Fibroblast of skin of left biceps (primary cell): ENCODE measurements at regions not wholly inside any gene's neighbourhood (a gene's known extent, or its start where the extent isn't known, plus 50 kb on each side); places are given as distances from the start of the nearest gene placed in this dataset.
"Not testable (repeated sequence)": the region's sequence is repeated elsewhere in the genome, so short reads cannot be mapped to it uniquely, and the experiment has no call there.

ENCODE experiments used
- DNase-seq, 2 experiments: peaks; one replicate each; pipeline ENCODE4 v3.0.0-alpha.2; 2013; ENCODE audit warnings: low read depth in 2 of 2

- not testable (repeated sequence) for DNase-seq
Measured at GRCh38 chr1:146326863-146327262, 98.0 kb upstream of the NOTCH2NLA start.

GRCh38 chr1:146324463-146324862 lies 95.6 kb upstream of the NOTCH2NLA start:
- DNase-seq: not testable (repeated sequence)

- not testable (repeated sequence) for DNase-seq
Measured at GRCh38 chr1:146323302-146323701, 94.5 kb upstream of the NOTCH2NLA start.

- DNase-seq: not testable (repeated sequence)
Measured at GRCh38 chr1:146322893-146323292, 94.1 kb upstream of the NOTCH2NLA start.

- not testable (repeated sequence) for DNase-seq
Measured at GRCh38 chr1:146318715-146319114, 89.9 kb upstream of the NOTCH2NLA start.

GRCh38 chr1:146317785-146318184 lies 89.0 kb upstream of the NOTCH2NLA start:
- DNase-seq: not testable (repeated sequence)

GRCh38 chr1:146314449-146315246 lies 85.8 kb upstream of the NOTCH2NLA start:
- not testable (repeated sequence) for DNase-seq

- not testable (repeated sequence) for DNase-seq
Measured at GRCh38 chr1:146310579-146310978, 81.8 kb upstream of the NOTCH2NLA start.

GRCh38 chr1:146309427-146309826 lies 80.6 kb upstream of the NOTCH2NLA start:
- DNase-seq: not testable (repeated sequence)

GRCh38 chr1:146308892-146309291 lies 80.1 kb upstream of the NOTCH2NLA start:
- not testable (repeated sequence) for DNase-seq

- DNase-seq: not testable (repeated sequence)
Measured at GRCh38 chr1:146308152-146308551, 79.3 kb upstream of the NOTCH2NLA start.

- not testable (repeated sequence) for DNase-seq
Measured at GRCh38 chr1:146307632-146308031, 78.8 kb upstream of the NOTCH2NLA start.

- DNase-seq: not testable (repeated sequence)
Measured at GRCh38 chr1:146306651-146307050, 77.8 kb upstream of the NOTCH2NLA start.

GRCh38 chr1:146305442-146305841 lies 76.6 kb upstream of the NOTCH2NLA start:
- DNase-seq: not testable (repeated sequence)

GRCh38 chr1:146298575-146298897 lies 69.7 kb upstream of the NOTCH2NLA start:
- not testable (repeated sequence) for DNase-seq

- not testable (repeated sequence) for DNase-seq
Measured at GRCh38 chr1:146297781-146298574, 69.2 kb upstream of the NOTCH2NLA start.

GRCh38 chr1:146292940-146293936 lies 64.4 kb upstream of the NOTCH2NLA start:
- DNase-seq: not testable (repeated sequence)

- DNase-seq: not testable (repeated sequence)
Measured at GRCh38 chr1:146292424-146292823, 63.6 kb upstream of the NOTCH2NLA start.

GRCh38 chr1:146287881-146288280 lies 59.1 kb upstream of the NOTCH2NLA start:
- not testable (repeated sequence) for DNase-seq

GRCh38 chr1:146284760-146285159 lies 55.9 kb upstream of the NOTCH2NLA start:
- DNase-seq: not testable (repeated sequence)

- not testable (repeated sequence) for DNase-seq
Measured at GRCh38 chr1:146283527-146283880, 54.7 kb upstream of the NOTCH2NLA start.
